ENCODE measurements at regions not wholly inside any gene's neighbourhood (a gene's known extent, or its start where the extent isn't known, plus 50 kb on each side); places are given as distances from the start of the nearest gene placed in this dataset.
"Not testable (repeated sequence)": the region's sequence is repeated elsewhere in the genome, so short reads cannot be mapped to it uniquely, and the experiment has no call there.

- not testable (repeated sequence) for TF ChIP-seq CTCF, EP300, POLR2AphosphoS5 (IDR thresholded peaks at IDR 0.05)
These were observed 77.7 kb upstream of the CCZ1B start for GRCh38 chr7:6903792-6904191.

All from sigmoid colon (tissue), 4 donors.